ENCODE measurements at regions not wholly inside any gene's neighbourhood (a gene's known extent, or its start where the extent isn't known, plus 50 kb on each side); places are given as distances from the start of the nearest gene placed in this dataset.

- no peak for TF ChIP-seq CTCF (IDR thresholded peaks at IDR 0.05)
- TF ChIP-seq POLR2A (IDR thresholded peaks at IDR 0.05) = no peak
Measured at GRCh38 chr14:27886256-27886655, 880.3 kb upstream of the FOXG1 start.

Data from thyroid gland (tissue), 4 donors.